BLaER1 (cell line): ENCODE measurements at regions not wholly inside any gene's neighbourhood (a gene's known extent, or its start where the extent isn't known, plus 50 kb on each side); places are given as distances from the start of the nearest gene placed in this dataset.

Source experiments
- H3K27ac ChIP-seq: shearing (Covaris generic); formaldehyde crosslinking; 2 replicates; pipeline ENCODE4 v1.8.1; 2022
- H3K27me3 ChIP-seq: shearing (Covaris generic); formaldehyde crosslinking; 2 replicates; pipeline ENCODE4 v1.8.1; 2022
- H3K36me3 ChIP-seq: shearing (Covaris generic); formaldehyde crosslinking; 2 replicates; pipeline ENCODE4 v1.8.1; 2022
- H3K4me1 ChIP-seq: shearing (Covaris generic); formaldehyde crosslinking; 2 replicates; pipeline ENCODE4 v1.8.1; 2022
- H3K4me2 ChIP-seq: shearing (Covaris generic); formaldehyde crosslinking; 2 replicates; pipeline ENCODE4 v1.8.1; 2022
- H3K4me3 ChIP-seq: shearing (Covaris generic); formaldehyde crosslinking; 2 replicates; pipeline ENCODE4 v1.8.1; 2022
- H3K9ac ChIP-seq: shearing (Covaris generic); formaldehyde crosslinking; 2 replicates; pipeline ENCODE4 v1.8.1; 2022
- H3K9me3 ChIP-seq: shearing (Covaris generic); formaldehyde crosslinking; 2 replicates; pipeline ENCODE4 v1.8.1; 2022
- H4K20me1 ChIP-seq: shearing (Covaris generic); formaldehyde crosslinking; 2 replicates; pipeline ENCODE4 v1.8.1; 2022
- Cebpa-rat ChIP-seq: shearing (Covaris generic); IDR thresholded peaks from 2 replicates; pipeline ENCODE4 v1.8.1; 2022

DNA sequence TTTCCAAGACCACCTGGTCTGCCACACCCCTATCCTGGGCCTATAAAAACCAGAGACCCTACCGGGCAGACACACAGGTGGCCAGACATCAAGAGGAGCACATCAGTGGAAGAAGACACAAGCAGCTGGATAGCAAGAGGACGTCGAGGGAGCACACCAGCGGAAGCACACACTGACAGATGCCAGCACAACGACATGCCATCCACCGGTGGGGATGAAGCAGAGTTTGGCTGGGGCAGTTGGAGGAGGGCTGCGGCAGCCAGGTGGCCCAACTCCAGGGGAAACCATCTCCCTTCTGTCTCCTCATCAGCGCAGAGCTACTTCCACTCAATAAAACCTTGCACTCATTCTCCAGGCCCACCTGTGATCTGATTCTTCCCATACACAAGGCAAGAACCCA, 200.6 kb downstream of the PCDH17 start:
- no peaks in the 10 kb centered on the region for H3K9me3 ChIP-seq
- no peak for TF ChIP-seq Cebpa-rat

DNA sequence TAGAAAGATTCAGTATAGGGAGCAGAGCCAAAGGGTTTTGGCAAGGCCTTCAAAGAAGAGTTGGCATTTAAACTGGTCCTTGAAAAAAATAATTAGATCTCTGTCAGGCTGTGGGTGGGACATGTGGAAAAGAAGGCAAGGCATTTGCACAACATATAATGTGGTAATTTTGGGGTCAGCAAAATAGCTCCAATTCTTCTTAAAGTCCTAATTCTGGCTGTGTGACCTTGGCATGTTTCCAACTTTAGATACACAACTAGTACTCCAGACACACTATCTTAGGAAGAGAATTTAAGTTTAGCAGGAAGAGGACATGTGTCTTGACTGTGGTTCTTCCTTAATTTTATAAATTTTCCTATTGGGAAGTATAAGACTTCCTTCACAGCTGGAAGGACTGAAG, 206.3 kb downstream of the PCDH17 start:
- no peak overlapping the region for H3K4me2 ChIP-seq
- H3K9me3 ChIP-seq: no peaks in the 10 kb centered on the region
- TF ChIP-seq Cebpa-rat: no peak
- no peaks in the 10 kb centered on the region for H3K36me3 ChIP-seq
- H3K4me1 ChIP-seq: no peaks in the 10 kb centered on the region
- no peak overlapping the region for H3K4me3 ChIP-seq
- H4K20me1 ChIP-seq: no peaks in the 10 kb centered on the region
- H3K27ac ChIP-seq: no peak overlapping the region
- no peak overlapping the region for H3K9ac ChIP-seq
- H3K27me3 ChIP-seq: no peaks in the 10 kb centered on the region

More for the DNA sequence above, 200.6 kb downstream of the PCDH17 start:
- Histone ChIP-seq H3K36me3 (no peaks in the 10 kb centered on the region), H3K9ac (no peak overlapping the region), H4K20me1 (no peaks in the 10 kb centered on the region), H3K27me3 (no peaks in the 10 kb centered on the region), H3K4me1 (no peaks in the 10 kb centered on the region), H3K27ac (no peak overlapping the region), H3K4me2 (no peak overlapping the region), H3K4me3 (no peak overlapping the region)

DNA sequence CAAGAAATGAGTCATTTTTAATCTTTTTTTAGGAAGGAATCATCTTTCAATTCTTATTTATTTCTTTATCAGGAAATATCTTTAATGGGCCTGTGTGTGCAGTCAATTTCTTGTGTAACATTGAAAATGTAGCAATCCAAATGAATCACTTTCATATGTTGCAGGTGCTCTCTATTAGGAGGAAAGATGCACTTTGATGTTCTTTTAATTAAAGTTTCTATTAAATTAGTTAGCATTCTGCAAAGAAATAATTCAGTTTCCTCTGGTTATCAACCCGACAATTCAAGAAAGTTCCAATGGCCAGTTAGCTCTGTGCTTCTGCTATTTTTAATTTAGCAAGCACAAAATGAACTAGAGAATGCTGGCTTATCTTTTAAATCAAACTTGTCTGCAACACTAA, 212.0 kb downstream of the PCDH17 start:
- Histone ChIP-seq H3K9me3 (peaks cover 18% of the 10 kb centered on the region), H3K36me3 (no peaks in the 10 kb centered on the region), H3K27me3 (no peaks in the 10 kb centered on the region), H3K9ac (no peak overlapping the region), H3K4me3 (no peak overlapping the region), H3K4me1 (no peaks in the 10 kb centered on the region), H3K27ac (no peak overlapping the region), H3K4me2 (no peak overlapping the region), H4K20me1 (no peaks in the 10 kb centered on the region)
- TF ChIP-seq Cebpa-rat: no peak

DNA sequence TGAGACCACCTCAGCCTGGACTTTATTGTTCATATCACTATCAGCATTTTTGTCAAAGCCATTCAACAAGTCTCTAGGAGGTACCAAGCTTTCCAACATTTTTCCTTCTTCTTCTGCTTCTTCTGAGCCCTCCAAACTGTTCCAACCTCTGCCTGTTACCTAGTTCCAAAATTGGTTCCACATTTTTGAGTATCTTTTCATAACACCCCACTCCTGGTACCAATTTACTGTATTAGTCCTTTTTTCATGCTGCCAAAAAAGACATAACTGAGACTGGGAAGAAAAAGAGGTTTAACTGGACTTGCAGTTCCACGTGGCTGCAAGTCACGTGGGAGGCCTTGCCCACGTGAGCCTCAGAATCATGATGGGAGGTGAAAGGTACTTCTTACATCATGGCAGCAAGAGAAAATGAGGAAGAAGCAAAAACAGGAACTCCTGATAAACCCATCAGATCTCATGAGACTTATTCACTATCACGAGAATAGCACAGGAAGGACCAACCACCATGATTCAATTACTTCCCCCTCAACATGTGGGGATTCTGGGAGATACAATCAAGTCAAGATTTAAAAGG, 215.1 kb downstream of the PCDH17 start:
- Histone ChIP-seq H3K27ac (no peak overlapping the region), H3K27me3 (no peaks in the 10 kb centered on the region), H3K4me1 (no peaks in the 10 kb centered on the region), H3K9ac (no peak overlapping the region), H3K4me2 (no peak overlapping the region), H3K9me3 (peaks cover 18% of the 10 kb centered on the region), H3K4me3 (no peak overlapping the region), H3K36me3 (no peaks in the 10 kb centered on the region), H4K20me1 (no peaks in the 10 kb centered on the region)
- TF ChIP-seq Cebpa-rat: no peak

DNA sequence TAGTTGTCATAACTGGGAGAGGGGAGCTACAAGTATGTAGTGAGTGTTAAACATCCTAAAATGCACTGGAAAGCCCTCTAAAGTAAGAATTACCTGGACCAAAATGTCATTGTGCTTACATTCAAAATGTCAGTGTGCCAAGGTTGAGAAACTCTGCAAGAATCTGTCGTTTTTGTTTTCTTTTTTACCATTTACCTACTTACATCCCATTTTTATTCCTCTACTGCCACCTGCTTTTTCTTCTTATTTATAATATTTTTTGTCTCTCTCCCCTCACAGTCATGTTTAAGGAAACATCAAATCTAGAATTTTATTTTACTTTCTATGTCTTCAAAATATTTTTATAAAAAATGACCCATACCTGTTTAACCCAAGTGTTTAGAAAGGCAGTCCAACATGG, 226.4 kb downstream of the PCDH17 start:
- Histone ChIP-seq H3K4me2 (no peak overlapping the region), H3K36me3 (no peaks in the 10 kb centered on the region), H3K9ac (no peak overlapping the region), H4K20me1 (no peaks in the 10 kb centered on the region), H3K4me3 (no peak overlapping the region), H3K27me3 (no peaks in the 10 kb centered on the region), H3K27ac (no peak overlapping the region), H3K4me1 (no peaks in the 10 kb centered on the region), H3K9me3 (no peaks in the 10 kb centered on the region)
- no peak for TF ChIP-seq Cebpa-rat

DNA sequence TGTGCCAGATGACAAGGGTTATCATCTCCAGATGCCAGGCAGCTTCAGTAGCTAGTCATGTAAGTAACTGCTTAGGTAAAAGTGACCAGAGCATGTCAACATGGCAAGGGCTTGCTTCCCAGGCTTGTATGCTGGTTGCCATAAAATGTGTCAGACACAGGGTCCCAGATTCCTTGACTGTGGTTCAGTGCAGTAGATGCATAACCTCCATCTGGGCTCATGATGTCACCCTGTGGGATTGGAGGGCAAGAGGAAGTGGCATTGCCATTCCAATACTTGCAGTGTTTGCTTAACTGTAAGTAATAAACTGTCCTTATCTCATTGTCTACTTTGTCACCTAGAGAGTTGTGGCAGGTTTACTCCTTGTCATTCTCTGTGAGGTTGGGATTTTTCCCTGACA, 226.8 kb downstream of the PCDH17 start:
- Histone ChIP-seq H3K9me3 (no peaks in the 10 kb centered on the region), H3K36me3 (no peaks in the 10 kb centered on the region), H3K4me2 (no peak overlapping the region), H3K27me3 (no peaks in the 10 kb centered on the region), H3K4me3 (no peak overlapping the region), H3K4me1 (no peaks in the 10 kb centered on the region), H4K20me1 (no peaks in the 10 kb centered on the region), H3K9ac (no peak overlapping the region), H3K27ac (no peak overlapping the region)
- no peak for TF ChIP-seq Cebpa-rat

DNA sequence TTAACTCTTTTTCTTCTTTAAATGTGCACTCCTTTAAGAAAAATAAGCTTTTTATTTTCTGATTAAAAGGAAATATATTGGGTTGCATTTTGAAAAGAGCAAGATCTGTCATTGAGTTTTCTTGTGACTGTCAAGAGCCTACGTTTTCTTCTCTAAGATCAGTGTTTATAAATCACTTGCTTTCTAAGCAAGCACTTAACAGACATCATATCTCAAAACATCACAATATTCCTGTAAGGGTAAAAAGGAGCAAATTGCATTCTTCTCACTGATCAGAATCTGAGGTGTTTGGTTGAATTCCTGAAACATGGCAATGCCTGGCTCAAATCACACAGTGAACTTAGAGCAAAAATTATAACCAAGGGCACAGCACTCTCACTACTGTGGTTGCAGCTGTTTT, 231.3 kb downstream of the PCDH17 start:
- Histone ChIP-seq H3K9ac (no peak overlapping the region), H3K27me3 (no peaks in the 10 kb centered on the region), H3K4me3 (no peak overlapping the region), H3K36me3 (no peaks in the 10 kb centered on the region), H3K9me3 (peaks cover 10% of the 10 kb centered on the region; the same call in 1 of the 2 replicates), H3K27ac (no peak overlapping the region), H3K4me2 (no peak overlapping the region), H4K20me1 (no peaks in the 10 kb centered on the region), H3K4me1 (no peaks in the 10 kb centered on the region)
- no peak for TF ChIP-seq Cebpa-rat

DNA sequence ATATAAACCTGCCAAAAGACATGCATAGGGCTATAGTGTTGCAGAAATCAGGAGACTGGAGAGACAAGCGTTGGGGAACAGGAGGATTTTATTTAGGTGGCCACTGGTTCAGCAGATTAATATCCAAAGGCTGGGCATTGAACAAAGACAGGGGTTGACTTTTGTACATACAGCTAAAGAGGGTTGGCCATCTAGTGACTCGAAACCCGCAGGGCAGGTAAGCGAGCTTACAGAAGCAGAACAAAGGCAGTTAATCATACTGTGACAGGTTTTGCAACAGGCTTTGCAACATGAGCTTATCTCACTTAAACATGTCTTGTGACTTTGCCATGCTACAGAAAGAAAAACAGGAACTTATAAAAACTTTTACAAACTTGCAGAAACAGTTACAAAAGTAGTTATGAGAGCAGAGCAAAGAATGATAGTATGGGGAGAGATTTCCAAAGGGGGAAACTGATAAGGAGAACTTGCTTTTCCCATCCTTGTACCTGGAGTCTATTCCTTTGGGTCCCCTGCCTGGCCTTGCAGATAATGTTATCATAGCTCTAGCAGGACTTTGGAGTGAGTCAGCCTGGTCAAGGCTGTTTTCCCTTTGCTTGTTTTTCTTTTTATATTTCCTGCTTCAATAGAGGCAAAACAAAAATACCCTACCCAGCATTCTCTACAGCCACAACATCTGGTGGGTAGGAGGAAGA, 234.2 kb downstream of the PCDH17 start:
- H3K9ac ChIP-seq: no peak overlapping the region
- no peak overlapping the region for H3K27ac ChIP-seq
- H3K36me3 ChIP-seq: no peaks in the 10 kb centered on the region
- no peaks in the 10 kb centered on the region for H3K4me1 ChIP-seq
- H3K4me3 ChIP-seq: no peak overlapping the region
- no peaks in the 10 kb centered on the region for H3K27me3 ChIP-seq
- peaks cover 13% of the 10 kb centered on the region; the same call in 1 of the 2 replicates for H3K9me3 ChIP-seq
- H4K20me1 ChIP-seq: no peaks in the 10 kb centered on the region
- TF ChIP-seq Cebpa-rat: no peak
- no peak overlapping the region for H3K4me2 ChIP-seq

DNA sequence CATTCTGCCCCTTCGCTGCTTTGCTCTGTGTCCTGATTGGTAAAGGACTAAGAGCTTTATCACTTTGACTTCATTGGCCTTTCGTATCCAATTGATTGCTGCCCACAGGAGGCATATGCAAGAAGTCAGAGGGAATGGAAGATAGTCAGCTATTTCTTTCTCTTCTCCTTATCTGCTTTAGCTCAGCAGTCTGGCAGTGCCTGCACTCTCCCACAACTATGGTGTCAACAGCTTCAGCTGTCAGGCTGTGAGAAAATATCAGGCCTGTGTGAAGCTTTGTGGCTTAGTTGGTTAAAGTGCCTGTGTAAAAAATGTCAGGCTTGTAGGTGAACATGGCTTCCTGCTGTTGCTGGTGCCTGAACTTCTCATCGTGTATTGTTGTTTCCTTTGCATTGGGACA, 243.0 kb downstream of the PCDH17 start:
- Histone ChIP-seq H3K9ac (no peak overlapping the region), H3K9me3 (no peaks in the 10 kb centered on the region), H3K4me3 (no peak overlapping the region), H3K27me3 (no peaks in the 10 kb centered on the region), H4K20me1 (no peaks in the 10 kb centered on the region), H3K36me3 (no peaks in the 10 kb centered on the region), H3K4me2 (no peak overlapping the region), H3K4me1 (no peaks in the 10 kb centered on the region), H3K27ac (no peak overlapping the region)
- TF ChIP-seq Cebpa-rat: no peak

DNA sequence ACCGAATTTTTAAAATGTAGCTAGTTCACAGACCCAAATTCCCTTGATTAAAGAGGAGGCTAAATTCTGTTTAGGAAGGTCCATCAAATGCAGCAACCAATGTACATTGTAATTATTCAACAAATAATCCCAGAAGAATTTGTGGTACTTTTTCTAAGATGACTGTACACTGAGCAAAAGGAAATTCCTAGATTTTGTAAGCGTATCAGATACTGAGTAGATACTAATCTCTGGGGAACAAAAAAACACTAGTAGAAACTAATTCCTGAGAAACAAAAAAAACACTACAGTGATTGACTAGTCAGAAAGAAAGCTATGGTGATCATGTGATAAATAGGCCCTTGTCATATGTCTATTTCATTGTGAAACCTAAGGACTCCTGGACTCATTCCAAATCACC, 246.1 kb downstream of the PCDH17 start:
- Histone ChIP-seq H3K4me2 (no peak overlapping the region), H3K9me3 (no peaks in the 10 kb centered on the region), H4K20me1 (no peaks in the 10 kb centered on the region), H3K4me1 (no peaks in the 10 kb centered on the region), H3K27ac (no peak overlapping the region), H3K36me3 (no peaks in the 10 kb centered on the region), H3K27me3 (no peaks in the 10 kb centered on the region), H3K9ac (no peak overlapping the region), H3K4me3 (no peak overlapping the region)
- no peak for TF ChIP-seq Cebpa-rat
